MM.1S (cell line): ENCODE measurements at regions not wholly inside any gene's neighbourhood (a gene's known extent, or its start where the extent isn't known, plus 50 kb on each side); places are given as distances from the start of the nearest gene placed in this dataset.

ENCODE experiments used
- EZH2 ChIP-seq: fragments of 300-600 bp; sonication (generic); optimal IDR thresholded peaks from 2 replicates; pipeline ENCODE3; 2017; ENCODE audit warnings: low read depth, mild to moderate bottlenecking, antibody characterized with exemption, low read length, mixed read lengths
- EZH2phosphoT487 ChIP-seq: fragments of 300-600 bp; sonication (generic); IDR thresholded peaks from 2 replicates; pipeline ENCODE4 v1.6.1; 2018; ENCODE audit warnings: antibody characterized with exemption, low read length
- TF ChIP-seq, protein P1 (sequence below): fragments of 300-600 bp; sonication (generic); IDR thresholded peaks from 2 replicates; pipeline ENCODE4 v1.5.1; 2016; ENCODE audit warnings: antibody characterized with exemption, low read length, mixed read lengths

- TF ChIP-seq EZH2 (no peak), EZH2phosphoT487 (no peak)
- TF ChIP-seq, protein P1, sequence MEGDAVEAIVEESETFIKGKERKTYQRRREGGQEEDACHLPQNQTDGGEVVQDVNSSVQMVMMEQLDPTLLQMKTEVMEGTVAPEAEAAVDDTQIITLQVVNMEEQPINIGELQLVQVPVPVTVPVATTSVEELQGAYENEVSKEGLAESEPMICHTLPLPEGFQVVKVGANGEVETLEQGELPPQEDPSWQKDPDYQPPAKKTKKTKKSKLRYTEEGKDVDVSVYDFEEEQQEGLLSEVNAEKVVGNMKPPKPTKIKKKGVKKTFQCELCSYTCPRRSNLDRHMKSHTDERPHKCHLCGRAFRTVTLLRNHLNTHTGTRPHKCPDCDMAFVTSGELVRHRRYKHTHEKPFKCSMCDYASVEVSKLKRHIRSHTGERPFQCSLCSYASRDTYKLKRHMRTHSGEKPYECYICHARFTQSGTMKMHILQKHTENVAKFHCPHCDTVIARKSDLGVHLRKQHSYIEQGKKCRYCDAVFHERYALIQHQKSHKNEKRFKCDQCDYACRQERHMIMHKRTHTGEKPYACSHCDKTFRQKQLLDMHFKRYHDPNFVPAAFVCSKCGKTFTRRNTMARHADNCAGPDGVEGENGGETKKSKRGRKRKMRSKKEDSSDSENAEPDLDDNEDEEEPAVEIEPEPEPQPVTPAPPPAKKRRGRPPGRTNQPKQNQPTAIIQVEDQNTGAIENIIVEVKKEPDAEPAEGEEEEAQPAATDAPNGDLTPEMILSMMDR = no peak
These were observed 462.9 kb upstream of the RGPD4 start for GRCh38 chr2:107363806-107364205.
